GM04504 (cell line): ENCODE measurements at regions not wholly inside any gene's neighbourhood (a gene's known extent, or its start where the extent isn't known, plus 50 kb on each side); places are given as distances from the start of the nearest gene placed in this dataset.
"Not testable (repeated sequence)": the region's sequence is repeated elsewhere in the genome, so short reads cannot be mapped to it uniquely, and the experiment has no call there.

ENCODE experiments used
- DNase-seq: peaks from one replicate; pipeline ENCODE4 v3.0.0-alpha.2; 2012; ENCODE audit warnings: low read depth

DNA sequence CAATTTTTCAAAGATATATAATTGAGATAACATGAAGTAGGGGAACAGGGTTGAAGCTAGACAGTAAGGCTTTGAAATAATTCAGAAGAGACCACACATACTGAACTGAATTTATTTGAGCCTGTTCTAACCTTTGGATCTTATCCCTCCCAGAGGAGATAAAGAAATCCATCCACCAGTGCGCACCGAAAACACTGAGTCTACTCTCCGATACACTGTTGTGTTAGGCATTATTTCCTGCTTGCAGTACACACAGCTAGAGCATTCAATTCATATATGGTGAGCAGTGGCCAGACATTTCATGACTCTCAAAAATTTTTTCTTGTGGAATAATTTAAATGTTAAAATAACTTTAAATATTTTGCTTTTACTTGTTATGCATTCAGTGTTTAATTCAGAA, 342.7 kb downstream of the GPD2 start:
- no peak for DNase-seq

DNA sequence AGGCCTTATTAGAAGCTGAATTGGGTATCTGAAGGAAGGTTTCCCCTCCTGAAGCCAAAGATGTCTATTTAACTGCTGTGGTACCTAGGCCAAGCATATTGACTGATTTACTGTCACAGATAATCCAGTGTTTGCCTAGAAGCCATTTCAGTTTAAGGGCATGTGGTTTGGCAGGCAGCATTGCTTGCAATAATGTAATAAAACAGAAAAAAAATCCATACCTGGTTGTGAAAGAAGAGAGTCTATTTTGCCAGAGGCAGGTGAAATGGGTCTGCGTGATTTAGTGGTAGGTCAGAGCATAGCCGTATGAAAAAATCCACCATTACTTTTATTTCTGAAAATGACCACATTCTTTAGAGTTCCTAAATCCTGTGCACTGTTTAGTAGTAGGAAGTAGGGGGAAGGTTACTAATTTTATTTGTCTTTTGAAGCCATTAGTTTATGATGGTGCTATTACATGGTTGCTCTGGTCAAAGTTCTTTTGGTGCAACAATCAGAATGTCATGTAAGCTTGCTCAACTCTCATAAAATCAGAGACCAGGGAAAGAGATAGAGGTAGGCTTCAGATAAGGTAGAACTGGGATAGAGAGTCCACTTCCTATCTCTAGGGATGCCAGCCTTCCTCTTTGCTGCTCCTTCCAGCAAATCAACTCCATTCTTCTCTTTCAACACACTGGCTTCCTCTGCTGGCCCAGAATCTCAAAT, 343.4 kb downstream of the GPD2 start:
- DNase-seq, result no peak

- not testable (repeated sequence) for DNase-seq
Measured at GRCh38 chr2:156781677-156782076, 345.5 kb downstream of the GPD2 start.

- DNase-seq, result no peak
Measured at GRCh38 chr2:156784020-156784701, 348.0 kb downstream of the GPD2 start.

DNA sequence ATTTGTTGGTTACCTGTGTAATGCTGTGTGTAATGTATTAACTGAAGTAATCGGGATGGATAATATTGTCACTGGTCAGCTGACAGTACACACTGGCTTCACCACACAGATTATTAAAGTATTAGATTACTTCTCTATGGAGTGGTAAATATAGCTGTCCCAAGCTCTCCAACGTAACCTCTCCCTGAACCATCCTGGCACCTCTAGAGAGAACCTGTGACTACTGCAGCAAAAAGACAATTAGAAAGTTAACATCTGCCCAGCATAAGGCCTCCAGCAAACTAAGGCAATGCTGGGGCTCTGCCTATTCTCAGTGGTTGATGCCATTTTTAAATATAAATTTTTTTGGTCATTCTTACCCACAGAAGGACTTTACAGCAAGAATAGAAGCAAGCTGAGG, 351.3 kb downstream of the GPD2 start:
- DNase-seq, result no peak

- DNase-seq, result no peak
Measured at GRCh38 chr2:156790343-156791037, 354.3 kb downstream of the GPD2 start.

DNA sequence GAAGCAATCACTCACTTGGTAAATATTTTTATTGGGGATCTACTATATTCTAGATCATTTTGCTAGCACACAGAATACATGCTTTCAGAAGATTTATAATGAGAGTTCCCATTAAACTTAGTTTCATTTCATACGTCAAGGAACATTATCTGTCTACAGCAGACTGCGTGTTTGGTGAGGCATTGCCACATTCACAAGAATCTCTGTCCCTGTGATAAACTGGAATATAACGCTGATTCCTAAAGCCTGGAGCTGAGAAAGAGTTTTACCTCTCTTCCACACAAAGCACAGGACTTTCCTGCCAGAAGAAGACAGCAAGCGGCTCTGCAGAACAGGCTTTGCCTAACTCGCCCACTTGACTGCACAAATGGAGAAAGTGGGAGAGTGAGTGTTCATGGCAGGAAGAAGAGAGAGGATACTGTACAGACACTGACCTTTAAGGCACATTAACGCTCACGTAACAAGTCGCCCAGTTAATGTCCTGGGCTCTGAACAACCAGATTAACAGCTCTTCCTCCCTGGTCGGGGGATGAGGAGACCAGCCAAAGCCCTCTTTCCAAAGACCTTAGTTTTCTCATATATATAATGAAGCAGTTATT, 356.2 kb downstream of the GPD2 start:
- DNase-seq, result no peak

DNA sequence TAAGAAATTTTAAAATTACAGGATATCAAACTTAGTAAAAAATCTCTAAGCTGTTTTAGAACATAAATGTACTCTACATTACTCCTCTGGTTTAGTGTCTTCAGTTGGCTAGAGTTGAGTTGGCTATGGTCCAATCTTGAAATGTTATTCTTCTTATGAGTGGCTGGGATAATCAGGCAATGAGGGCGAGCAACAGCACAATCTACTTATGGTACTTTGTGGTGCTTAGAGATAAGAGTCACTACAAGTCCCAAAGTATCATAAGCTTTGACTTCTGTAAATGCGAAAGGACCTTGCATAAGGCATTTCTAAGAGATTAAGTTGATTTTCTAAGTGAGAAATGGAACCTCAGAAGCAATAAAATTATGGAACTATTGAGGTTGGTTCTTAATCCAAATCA, 361.7 kb downstream of the GPD2 start:
- no peak for DNase-seq

- DNase-seq, result no peak
Measured at GRCh38 chr2:156800065-156800653, 364.0 kb downstream of the GPD2 start.

DNA sequence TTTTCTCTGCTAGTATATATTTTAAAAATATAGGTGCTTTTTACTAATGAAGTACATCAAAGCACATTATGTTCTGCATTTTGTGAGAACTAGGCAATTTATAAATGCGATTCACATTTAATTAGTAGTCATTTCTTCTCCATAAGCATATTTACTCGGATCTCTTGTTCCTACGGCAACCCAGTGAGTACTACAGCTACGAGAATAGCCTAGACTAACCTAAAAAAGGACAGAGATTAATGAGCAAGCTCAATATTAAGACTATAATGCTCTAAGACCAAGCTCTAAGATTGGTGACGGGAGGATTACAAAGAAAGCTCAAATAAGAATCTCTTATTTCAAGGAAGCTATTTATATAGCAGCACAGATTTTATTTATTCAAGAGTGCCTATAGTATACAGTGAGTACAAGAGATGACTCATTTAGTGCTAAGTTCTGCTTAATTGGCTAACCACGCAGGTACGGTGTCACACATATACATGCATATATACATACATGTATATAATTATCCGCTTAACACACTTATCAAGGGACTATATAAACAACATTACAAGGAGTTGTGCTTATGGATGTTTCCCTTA, 364.7 kb downstream of the GPD2 start:
- DNase-seq, result no peak

GRCh38 chr2:156803243-156803642, 367.1 kb downstream of the GPD2 start:
- no peak for DNase-seq

- DNase-seq, result no peak
Measured at GRCh38 chr2:156803967-156804366, 367.8 kb downstream of the GPD2 start.

GRCh38 chr2:156810094-156810493, 373.9 kb downstream of the GPD2 start:
- no peak for DNase-seq

GRCh38 chr2:156812496-156812895, 376.3 kb downstream of the GPD2 start:
- no peak for DNase-seq

DNA sequence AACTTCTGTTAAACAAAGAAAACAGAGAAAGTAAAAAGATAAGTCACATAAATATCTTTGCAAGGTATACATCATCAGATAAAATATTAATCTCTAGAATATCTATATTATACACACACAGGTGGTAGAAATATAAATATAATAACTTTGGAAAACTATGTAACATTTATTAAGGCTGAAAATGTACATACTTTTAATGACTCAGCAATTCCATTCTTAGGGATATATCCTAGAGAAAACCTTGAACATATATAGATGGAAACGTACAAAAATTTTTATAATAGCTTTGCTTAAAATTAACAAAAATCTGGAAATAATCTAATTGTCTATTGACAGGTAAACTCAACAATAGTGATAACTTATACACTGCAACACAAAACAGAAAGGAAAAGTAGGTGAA, 381.3 kb downstream of the GPD2 start:
- DNase-seq, result no peak

DNA sequence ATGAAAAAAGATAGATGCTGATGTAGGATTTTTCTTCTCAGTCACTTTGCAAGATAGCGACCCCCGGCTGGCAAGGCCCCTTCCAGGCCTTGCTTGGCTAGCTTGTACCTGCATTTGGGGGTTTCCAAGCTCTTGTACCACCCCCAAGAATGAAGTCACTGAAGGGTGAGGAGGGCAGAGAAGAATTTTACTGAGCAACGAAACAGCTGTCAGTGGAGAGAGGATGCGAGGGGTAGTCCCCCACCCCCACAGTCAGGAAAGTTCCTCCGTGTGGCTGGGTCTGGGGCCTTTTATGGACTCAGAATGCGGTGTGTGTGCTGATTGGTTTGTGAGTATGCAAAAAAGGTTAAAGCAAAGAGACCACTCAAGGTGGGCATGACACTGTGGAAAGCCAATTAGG, 382.0 kb downstream of the GPD2 start:
- no peak for DNase-seq

- DNase-seq, result no peak
Measured at GRCh38 chr2:156818944-156819343, 382.8 kb downstream of the GPD2 start.

GRCh38 chr2:156826341-156826933, 390.3 kb downstream of the GPD2 start:
- peak; percentile 35 for DNase-seq

- no peak for DNase-seq
Measured at GRCh38 chr2:156834431-156834830, 398.3 kb downstream of the GPD2 start.

DNA sequence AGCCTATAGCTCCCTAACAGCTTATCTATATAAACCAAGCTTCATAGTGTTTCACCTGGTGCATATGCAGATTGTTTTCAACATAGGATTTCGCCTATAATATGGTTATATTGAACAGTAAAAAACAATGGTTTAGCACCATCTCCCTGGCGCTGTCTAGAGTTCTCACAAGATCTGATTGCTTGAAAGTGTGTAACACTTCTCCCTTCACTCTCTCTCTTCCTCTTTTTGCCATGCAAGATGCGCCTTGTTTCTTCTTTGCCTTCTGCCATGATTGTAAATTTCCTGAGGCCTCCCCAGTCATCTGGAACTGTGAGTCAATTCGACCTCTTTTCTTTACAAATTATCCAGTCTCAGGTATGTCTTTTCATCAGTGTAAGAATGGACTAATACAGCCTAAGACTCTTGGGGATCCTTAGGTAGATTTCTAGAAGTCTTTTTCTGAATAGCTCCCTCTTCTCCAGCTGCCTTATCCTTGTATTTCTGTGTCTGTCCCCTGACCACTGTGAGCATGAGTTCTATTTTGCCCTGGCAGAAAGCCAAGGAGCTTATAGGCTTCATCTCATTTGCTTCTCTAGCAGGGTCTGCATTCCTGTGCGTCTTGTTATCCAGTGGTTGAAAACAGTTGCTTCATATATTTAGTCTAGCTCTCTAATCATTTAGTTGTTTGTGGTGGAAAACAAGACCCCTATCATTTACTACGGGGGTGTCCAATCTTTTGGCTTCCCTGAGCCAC, 401.6 kb downstream of the GPD2 start:
- DNase-seq, result no peak

GRCh38 chr2:156841321-156841720, 405.1 kb downstream of the GPD2 start:
- DNase-seq, result no peak
